NCI-H2029 treated with DMSO at 0.1 percent for 48 hours (cell line): ENCODE measurements at regions not wholly inside any gene's neighbourhood (a gene's known extent, or its start where the extent isn't known, plus 50 kb on each side); places are given as distances from the start of the nearest gene placed in this dataset.
"Not testable (repeated sequence)": the region's sequence is repeated elsewhere in the genome, so short reads cannot be mapped to it uniquely, and the experiment has no call there.

ENCODE experiments used
- DNase-seq: peaks from one replicate; lab custom pipeline; 2025; lab: John Stamatoyannopoulos, UW

GRCh38 chr3:20736287-20736852 lies 550.4 kb upstream of the SGO1 start:
- no peak for DNase-seq

DNA sequence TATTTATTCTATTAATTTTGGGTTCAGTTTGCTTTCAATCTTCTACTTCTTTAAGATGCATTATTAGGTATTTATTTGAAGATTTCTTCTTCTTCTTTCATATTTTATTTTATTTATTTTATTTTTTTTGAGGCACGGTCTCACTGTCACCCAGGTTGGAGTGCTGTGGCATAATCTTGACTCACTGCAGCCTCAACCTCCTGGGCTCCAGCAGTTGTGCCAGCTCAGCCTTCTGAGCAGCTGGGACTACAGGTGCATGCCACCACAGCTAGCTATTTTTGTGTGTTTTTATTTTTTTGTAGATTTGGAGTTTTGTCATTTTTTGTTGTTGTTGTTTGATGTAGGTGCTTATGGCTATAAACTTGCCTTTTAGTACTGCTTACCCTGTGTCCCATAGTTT lies 543.2 kb upstream of the SGO1 start:
- no peak for DNase-seq

- no peak for DNase-seq
Measured at GRCh38 chr3:20726786-20727185, 540.8 kb upstream of the SGO1 start.

- DNase-seq = no peak
Measured at GRCh38 chr3:20724241-20724640, 538.2 kb upstream of the SGO1 start.

DNA sequence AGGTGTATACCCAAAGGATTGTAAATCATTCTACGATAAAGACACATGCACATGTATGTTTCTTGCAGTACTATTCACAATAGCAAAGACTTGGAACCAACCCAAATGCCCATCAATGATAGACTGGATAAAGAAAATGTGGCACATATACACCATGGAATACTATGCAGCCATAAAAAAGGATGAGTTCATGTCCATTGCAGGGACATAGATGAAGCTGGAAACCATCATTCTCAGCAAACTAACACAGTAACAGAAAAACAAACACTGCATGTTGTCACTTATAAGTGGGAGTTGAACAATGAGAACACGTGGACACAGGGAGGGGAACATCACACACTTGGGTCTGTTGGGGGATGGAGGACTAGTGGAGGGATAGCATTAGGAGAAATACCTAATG lies 530.4 kb upstream of the SGO1 start:
- DNase-seq = not testable (repeated sequence)

- DNase-seq = peak; percentile 33
Measured at GRCh38 chr3:20701641-20702040, 515.6 kb upstream of the SGO1 start.

DNA sequence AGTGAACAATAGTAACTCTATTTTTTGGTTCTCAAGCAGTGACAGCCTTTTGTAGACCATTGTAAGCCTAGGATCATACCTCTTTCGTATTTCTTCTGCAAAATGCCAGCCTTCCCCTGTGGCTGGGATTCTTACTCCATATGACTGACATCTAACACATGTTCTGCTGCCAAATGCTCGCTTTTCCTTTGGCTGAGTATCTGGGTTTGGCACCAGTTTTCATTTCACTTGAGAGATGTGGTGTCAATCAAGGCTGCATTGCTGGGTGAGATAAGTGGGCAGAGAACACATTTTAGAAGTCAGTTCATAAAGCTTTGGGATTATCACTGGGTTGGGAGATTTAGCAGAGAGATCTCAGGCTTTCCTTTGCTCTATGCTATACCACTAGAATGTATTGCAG lies 514.7 kb upstream of the SGO1 start:
- peak; percentile 40 for DNase-seq

DNA sequence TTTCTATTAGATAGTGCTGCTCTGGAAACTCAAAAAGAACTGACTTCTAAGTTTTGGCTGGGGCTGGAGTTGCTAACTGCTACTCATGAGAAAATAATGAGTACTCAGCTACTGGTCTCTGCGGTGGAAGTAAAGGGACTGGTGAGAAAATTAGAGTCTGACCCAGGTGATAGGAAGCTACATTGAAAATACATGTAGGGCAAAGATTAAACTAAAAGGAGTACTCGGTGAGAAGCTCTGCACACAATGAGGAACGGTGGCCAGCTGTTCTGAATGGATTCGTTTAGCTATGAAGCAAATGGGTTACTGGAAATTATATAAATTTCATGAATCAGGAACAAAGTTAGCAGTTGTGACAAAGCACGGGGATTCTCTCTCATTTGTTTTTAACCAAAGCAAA lies 512.9 kb upstream of the SGO1 start:
- DNase-seq = no peak

DNA sequence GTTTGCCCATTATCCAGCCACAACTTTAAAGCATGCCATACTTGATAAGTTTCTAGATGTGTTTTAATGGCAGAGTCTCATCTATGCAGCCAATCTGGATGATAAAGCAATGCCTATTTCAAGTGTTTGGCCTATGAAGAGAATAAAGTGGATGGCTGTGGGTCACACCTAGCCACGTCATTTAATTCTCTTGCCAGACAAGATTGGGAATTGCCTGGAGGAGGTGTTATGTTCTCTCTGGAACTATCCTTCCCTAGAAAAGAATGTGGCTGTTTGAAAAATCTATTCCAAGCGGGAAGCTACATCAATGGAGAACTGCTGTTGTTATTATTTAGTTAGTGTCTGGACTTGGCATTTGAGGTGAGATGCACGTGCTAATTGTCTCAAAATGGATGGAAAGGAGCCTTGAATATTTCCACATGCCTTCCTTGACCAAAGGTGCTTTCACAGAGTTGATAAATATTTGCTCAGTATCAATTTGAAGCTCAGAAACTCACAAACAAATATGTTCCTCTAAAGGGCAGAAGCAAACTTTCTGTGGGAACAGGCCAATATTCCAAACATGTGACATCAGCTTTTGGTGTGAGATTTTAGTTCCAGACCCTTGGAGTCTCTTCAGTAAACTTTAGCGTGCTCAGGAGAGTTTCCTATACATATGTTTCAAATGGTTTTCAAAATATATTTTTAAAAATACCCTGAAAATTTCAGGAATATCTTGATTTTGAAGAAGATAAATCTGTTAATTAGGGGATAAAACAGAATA lies 510.6 kb upstream of the SGO1 start:
- DNase-seq = no peak

GRCh38 chr3:20692675-20693074 lies 506.7 kb upstream of the SGO1 start:
- no peak for DNase-seq

- no peak for DNase-seq
Measured at GRCh38 chr3:20683910-20684309, 497.9 kb upstream of the SGO1 start.

DNA sequence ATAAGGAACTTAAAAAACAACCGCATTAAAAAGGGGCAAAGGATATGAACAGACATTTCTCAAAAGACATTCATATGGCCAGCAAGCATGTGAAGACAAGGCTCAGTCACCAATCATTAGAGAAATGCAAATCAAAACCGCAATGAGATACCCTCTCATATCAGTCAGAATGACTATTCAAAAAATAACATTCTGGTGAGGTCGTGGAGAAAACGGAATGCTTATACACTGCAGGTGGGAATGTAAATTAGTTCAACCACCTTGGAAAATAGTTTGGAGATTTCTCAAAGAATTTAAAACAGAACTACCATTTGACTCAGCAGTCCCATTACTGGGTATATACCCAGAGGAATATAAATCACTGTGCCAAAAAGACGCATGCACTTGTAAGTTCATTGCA lies 496.6 kb upstream of the SGO1 start:
- DNase-seq = no peak

DNA sequence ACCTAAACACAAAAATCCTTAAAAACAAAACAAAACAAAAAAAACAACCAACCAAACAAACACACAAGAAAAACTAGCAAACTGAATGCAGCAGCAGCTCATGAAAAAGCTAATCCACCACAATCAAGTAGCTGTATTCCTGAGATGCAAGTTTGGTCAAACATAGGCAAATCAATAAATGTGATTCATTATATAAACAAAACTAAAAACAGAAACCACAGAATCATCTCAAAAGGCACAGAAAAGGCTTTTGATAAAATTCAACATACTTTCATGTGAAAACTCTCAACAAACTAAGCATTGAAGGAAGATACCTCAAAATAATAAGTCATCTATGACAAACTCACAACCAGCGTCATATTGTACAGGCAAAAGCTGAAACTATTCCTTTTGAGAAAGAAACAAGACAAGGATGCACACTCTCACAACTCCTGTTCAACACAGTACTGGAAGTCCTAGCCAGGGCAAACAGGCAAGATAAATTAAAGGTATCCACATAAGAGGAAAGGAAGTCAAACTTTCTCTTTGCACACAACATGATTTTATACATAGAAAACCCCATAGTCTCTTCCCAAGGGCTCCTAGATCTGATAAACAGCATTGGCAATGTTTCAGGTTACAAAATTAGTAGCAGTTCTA lies 495.1 kb upstream of the SGO1 start:
- DNase-seq = no peak

- DNase-seq = no peak
Measured at GRCh38 chr3:20673866-20674265, 487.9 kb upstream of the SGO1 start.

DNA sequence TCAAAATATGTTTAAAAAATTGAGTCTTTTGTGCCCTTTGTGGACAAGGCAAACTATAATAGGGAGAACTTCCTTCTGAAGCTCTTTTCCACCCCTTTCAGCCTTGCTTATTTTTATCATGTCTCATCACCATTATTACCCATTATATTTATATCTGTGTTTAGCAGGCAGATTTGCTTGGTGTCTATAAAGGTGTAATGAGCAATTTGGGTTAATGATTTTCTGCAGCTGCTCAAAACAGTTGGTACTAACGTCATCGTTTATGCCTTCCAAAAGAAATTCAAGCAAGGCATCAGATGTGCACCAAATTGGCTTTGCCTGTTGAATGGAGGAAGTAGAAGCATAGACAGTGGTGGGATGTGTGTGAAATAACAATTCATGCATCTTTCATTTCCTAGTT lies 483.7 kb upstream of the SGO1 start:
- DNase-seq = no peak

- DNase-seq = no peak
Measured at GRCh38 chr3:20669184-20669583, 483.2 kb upstream of the SGO1 start.

DNA sequence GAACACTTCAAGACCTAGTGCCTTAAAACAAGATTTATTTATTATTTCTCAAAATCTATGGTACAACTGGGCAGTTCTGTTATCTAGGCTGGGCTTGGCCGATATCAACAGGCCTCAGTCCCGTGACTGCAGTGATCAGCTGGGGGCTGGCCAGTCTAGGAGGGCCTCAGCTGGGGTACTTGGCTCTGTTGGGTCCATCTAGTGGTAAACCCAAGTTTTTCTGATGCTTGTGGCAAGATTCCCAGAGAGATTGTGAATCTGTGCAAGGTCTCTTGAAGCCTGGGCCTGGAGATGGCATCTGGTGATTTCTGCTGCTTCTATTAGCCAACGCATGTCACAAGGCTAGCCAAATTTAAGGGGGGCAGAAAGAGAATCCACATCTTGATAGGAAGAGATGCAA lies 482.4 kb upstream of the SGO1 start:
- no peak for DNase-seq

DNA sequence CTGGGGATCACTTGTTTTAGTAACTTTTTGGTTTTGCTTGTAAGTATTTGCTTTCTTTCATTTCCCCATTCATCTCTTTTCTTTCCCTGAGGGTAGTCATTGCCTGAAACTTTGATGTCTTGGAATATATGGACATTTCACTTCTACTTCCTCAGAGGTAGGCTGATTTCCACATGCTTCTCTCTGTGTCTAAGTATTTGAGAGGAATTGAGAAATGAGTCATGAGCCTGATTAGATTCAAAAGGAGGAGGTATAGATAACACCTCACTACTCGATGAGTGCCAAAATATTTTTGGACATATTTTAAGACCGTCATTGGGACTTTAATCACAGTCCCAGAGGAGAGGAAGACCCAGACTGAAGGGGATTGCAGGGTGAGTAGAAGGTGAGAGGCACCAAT lies 480.1 kb upstream of the SGO1 start:
- DNase-seq = no peak

DNA sequence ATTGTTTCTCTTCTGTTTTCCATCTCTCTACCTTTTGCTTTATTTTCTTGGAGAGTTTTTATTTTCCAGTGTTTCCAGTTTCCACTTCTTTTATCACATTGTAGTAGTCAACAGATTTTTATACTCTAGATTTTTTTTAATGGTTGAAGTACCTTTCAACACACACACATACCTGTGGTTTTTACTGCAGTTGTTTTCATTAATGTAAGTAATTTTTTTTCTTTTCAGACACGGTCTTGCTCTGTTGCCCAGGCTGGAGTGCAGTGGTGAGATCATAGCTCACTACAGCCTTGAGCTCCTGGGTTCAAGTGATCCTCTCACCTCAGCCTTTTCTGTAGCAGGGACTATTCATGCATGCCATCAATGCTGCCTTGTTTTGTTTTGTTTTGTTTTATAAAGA lies 472.5 kb upstream of the SGO1 start:
- no peak for DNase-seq

GRCh38 chr3:20657560-20657959 lies 471.6 kb upstream of the SGO1 start:
- DNase-seq = no peak

- DNase-seq = no peak
Measured at GRCh38 chr3:20652231-20652986, 466.4 kb upstream of the SGO1 start.

DNA sequence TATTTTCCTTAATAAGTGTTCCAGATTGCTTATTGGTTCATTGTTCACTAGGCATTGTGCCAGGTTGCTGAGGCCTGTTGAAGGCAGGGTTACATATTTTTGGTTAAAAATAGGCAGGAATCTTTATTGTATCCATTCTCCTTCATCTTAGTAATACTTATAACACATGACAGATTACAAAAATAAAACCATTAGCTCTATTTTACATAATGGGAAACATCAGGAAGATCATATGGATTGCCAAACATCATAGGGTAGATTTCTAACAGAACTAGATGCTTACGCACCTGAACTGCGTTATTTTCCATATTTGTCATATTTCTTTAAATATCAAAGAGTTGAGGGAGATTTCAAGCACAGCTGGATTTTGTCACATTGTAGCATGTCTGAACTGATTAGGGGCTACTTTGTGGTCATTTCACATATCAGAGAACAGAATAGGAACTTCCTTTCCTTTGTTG lies 462.9 kb upstream of the SGO1 start:
- DNase-seq = no peak

DNA sequence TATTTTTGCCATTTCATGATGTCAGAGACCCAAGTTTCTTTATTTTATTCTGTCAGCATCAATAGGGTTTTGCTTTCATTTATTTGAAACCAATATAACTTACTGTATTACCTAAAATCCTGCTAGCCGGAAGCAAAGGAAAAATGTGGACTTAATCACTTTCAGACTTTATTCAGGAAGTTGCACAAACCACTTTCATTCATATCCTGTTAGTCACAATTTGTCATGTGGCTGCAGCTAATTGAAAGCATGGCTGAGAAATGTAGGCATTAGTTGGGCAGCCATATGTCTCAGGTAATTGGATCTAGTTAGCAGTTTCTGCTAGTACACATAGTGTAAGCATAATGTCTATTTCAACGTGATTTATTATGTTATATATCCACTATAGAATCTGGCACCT lies 462.3 kb upstream of the SGO1 start:
- DNase-seq = no peak
